H9 (cell line): ENCODE measurements at regions not wholly inside any gene's neighbourhood (a gene's known extent, or its start where the extent isn't known, plus 50 kb on each side); places are given as distances from the start of the nearest gene placed in this dataset.

ENCODE experiments used
- DNase-seq: peaks from one replicate; pipeline ENCODE4 v3.0.0-alpha.2; 2017
- H2AFZ ChIP-seq: one replicate; pipeline ENCODE4 v1.6.1; 2013; ENCODE audit warnings: mild to moderate bottlenecking, low read length, control low read depth, moderate library complexity
- H2AK5ac ChIP-seq: 2 replicates; pipeline ENCODE4 v1.6.1; 2013; ENCODE audit warnings: low read length, control low read depth, mixed read lengths; ENCODE audit not compliant: insufficient read length
- H2BK120ac ChIP-seq: one replicate; pipeline ENCODE4 v1.6.1; 2013; ENCODE audit warnings: low read depth, mild to moderate bottlenecking, low read length, control low read depth, inconsistent platforms; ENCODE audit not compliant: poor library complexity, severe bottlenecking
- H2BK12ac ChIP-seq: 2 replicates; pipeline ENCODE4 v1.6.1; 2013; ENCODE audit warnings: low read length, control low read depth, mixed read lengths, low read depth; ENCODE audit not compliant: insufficient read length
- H2BK15ac ChIP-seq: 2 replicates; pipeline ENCODE4 v1.6.1; 2013; ENCODE audit warnings: low read depth, low read length, control low read depth
- H2BK20ac ChIP-seq: one replicate; pipeline ENCODE4 v1.6.1; 2013; ENCODE audit warnings: low read depth, mild to moderate bottlenecking, low read length, control low read depth, inconsistent platforms; ENCODE audit not compliant: poor library complexity, severe bottlenecking
- H2BK5ac ChIP-seq: 2 replicates; pipeline ENCODE4 v1.6.1; 2013; ENCODE audit warnings: low read length, control low read depth, mixed read lengths; ENCODE audit not compliant: insufficient read length
- H3K14ac ChIP-seq: 2 replicates; pipeline ENCODE4 v1.6.1; 2013; ENCODE audit warnings: low read length, control low read depth; ENCODE audit not compliant: insufficient read depth
- H3K18ac ChIP-seq: 2 replicates; pipeline ENCODE4 v1.6.1; 2013; ENCODE audit warnings: low read depth, mild to moderate bottlenecking, mixed read lengths, low read length, control low read depth; ENCODE audit not compliant: insufficient read length
- H3K23ac ChIP-seq: 2 replicates; pipeline ENCODE4 v1.6.1; 2013; ENCODE audit warnings: low read length, control low read depth, mixed read lengths, low read depth; ENCODE audit not compliant: insufficient read length
- H3K23me2 ChIP-seq: 2 replicates; pipeline ENCODE4 v1.6.1; 2013; ENCODE audit warnings: low read depth, mild to moderate bottlenecking, mixed read lengths, low read length, control low read depth; ENCODE audit not compliant: insufficient read length, poor library complexity, severe bottlenecking
- H3K27ac ChIP-seq: 2 replicates; pipeline ENCODE4 v1.5.1; 2013; ENCODE audit warnings: low read length, control low read depth, mixed read lengths, low read depth; ENCODE audit not compliant: insufficient read length
- H3K27me3 ChIP-seq: 2 replicates; pipeline ENCODE4 v1.6.1; 2013; ENCODE audit warnings: low read length, control low read depth, inconsistent platforms; ENCODE audit not compliant: insufficient read depth
- H3K4ac ChIP-seq: 2 replicates; pipeline ENCODE4 v1.6.1; 2013; ENCODE audit warnings: low read depth, mild to moderate bottlenecking, control low read depth, inconsistent platforms, low read length, moderate library complexity
- H3K4me1 ChIP-seq: 2 replicates; pipeline ENCODE4 v1.6.1; 2013; ENCODE audit warnings: low read length, control low read depth, inconsistent platforms; ENCODE audit not compliant: insufficient read depth
- H3K4me2 ChIP-seq: 2 replicates; pipeline ENCODE4 v1.6.1; 2013; ENCODE audit warnings: low read length, control low read depth, mixed read lengths; ENCODE audit not compliant: insufficient read length, insufficient read depth
- H3K56ac ChIP-seq: 2 replicates; pipeline ENCODE4 v1.6.1; 2013; ENCODE audit warnings: low read depth, mild to moderate bottlenecking, mixed read lengths, low read length, control low read depth; ENCODE audit not compliant: insufficient read length
- H3K79me1 ChIP-seq: 2 replicates; pipeline ENCODE4 v1.6.1; 2013; ENCODE audit warnings: low read depth, mild to moderate bottlenecking, moderate library complexity, low read length, control low read depth, inconsistent platforms; ENCODE audit not compliant: insufficient read depth, poor library complexity, severe bottlenecking
- H3K79me2 ChIP-seq: 2 replicates; pipeline ENCODE4 v1.6.1; 2013; ENCODE audit warnings: low read length, control low read depth, inconsistent platforms; ENCODE audit not compliant: insufficient read depth
- H3K9ac ChIP-seq: 2 replicates; pipeline ENCODE4 v1.6.1; 2013; ENCODE audit warnings: low read length, control low read depth, mixed read lengths; ENCODE audit not compliant: insufficient read length; ENCODE audit errors: extremely low read depth
- H3K9me3 ChIP-seq: one replicate; pipeline ENCODE4 v1.6.1; 2013; ENCODE audit warnings: low read depth, low read length, inconsistent platforms; ENCODE audit not compliant: control insufficient read depth
- H3T11ph ChIP-seq: one replicate; pipeline ENCODE4 v1.6.1; 2013; ENCODE audit warnings: mild to moderate bottlenecking, low read length, control low read depth, inconsistent platforms
- H4K20me1 ChIP-seq: one replicate; pipeline ENCODE4 v1.6.1; 2013; ENCODE audit not compliant: control insufficient read depth, insufficient read length, insufficient read depth
- H4K5ac ChIP-seq: 2 replicates; pipeline ENCODE4 v1.6.1; 2013; ENCODE audit warnings: low read depth, mild to moderate bottlenecking, mixed read lengths, low read length, control low read depth; ENCODE audit not compliant: insufficient read length
- H4K8ac ChIP-seq: replicated peaks from 2 replicates; pipeline ENCODE4 v1.6.1; 2013; ENCODE audit warnings: low read length, control low read depth, mixed read lengths, low read depth; ENCODE audit not compliant: insufficient read length
- H4K91ac ChIP-seq: 2 replicates; pipeline ENCODE4 v1.6.1; 2013; ENCODE audit warnings: low read depth, mild to moderate bottlenecking, moderate library complexity, mixed read lengths, low read length, control low read depth; ENCODE audit not compliant: insufficient read length
- H3K27ac Mint-ChIP-seq, 3 experiments: 2 replicates in 2 of 3; 3 replicates in 1 of 3; pipeline ENCODE4 v1.8.0; 2020 to 2021; ENCODE audit warnings: mixed read lengths in 3 of 3, mild to moderate bottlenecking in 1 of 3, moderate library complexity in 1 of 3
- H3K27me3 Mint-ChIP-seq: 2 replicates; pipeline ENCODE4 v1.8.0; 2021; ENCODE audit warnings: low read depth, mild to moderate bottlenecking, moderate library complexity, mixed read lengths
- H3K36me3 Mint-ChIP-seq, 3 experiments: 2 replicates in 2 of 3; 3 replicates in 1 of 3; pipeline ENCODE4 v1.8.0; 2020 to 2021; ENCODE audit warnings: low read depth in 3 of 3, mixed read lengths in 3 of 3; ENCODE audit not compliant: insufficient read depth in 1 of 3
- H3K4me1 Mint-ChIP-seq, 2 experiments: 2 replicates each; pipeline ENCODE4 v1.8.0; 2020; ENCODE audit warnings: mixed read lengths in 2 of 2
- H3K4me3 Mint-ChIP-seq, 2 experiments: 2 replicates in 1 of 2; 3 replicates in 1 of 2; pipeline ENCODE4 v1.8.0; 2020 to 2021; ENCODE audit warnings: mild to moderate bottlenecking in 2 of 2, mixed read lengths in 2 of 2, moderate library complexity in 1 of 2
- H3K9me3 Mint-ChIP-seq, 2 experiments: 2 replicates in 1 of 2; 3 replicates in 1 of 2; pipeline ENCODE4 v1.8.0; 2020; ENCODE audit warnings: mild to moderate bottlenecking in 2 of 2, mixed read lengths in 2 of 2, moderate library complexity in 1 of 2
- CTCF ChIP-seq: fragments of 200-600 bp; sonication (generic); conservative IDR thresholded peaks from 3 replicates; pipeline ENCODE4 v1.8.0; 2021; ENCODE audit warnings: antibody characterized with exemption, mild to moderate bottlenecking
- WGBS: extraction: QIAGEN DNeasy Blood & Tissue Kit; methylation state at CpG from one replicate; pipeline ENCODE4 v1.1.7; 2013; ENCODE audit warnings: missing lambda C conversion rate, low lambda C conversion rate, mixed read lengths; ENCODE audit not compliant: insufficient read length; ENCODE audit errors: extremely low coverage; 5-methylcytosine and 5-hydroxymethylcytosine counted together

GRCh38 chr12:18864900-18865561, 127.1 kb downstream of the CAPZA3 start:
- DNase-seq: no peak
- Histone ChIP-seq H2AFZ (peak overlapping the region; percentile 26), H3K9me3 (no peaks in the 10 kb centered on the region), H3K4ac (no peak overlapping the region), H3K56ac (no peak overlapping the region), H2BK12ac (no peak overlapping the region), H3K23me2 (no peaks in the 10 kb centered on the region), H2BK15ac (no peak overlapping the region), H2AK5ac (no peak overlapping the region), H3K4me1 (peaks cover 4% of the 10 kb centered on the region; the same call in 1 of the 2 replicates), H4K20me1 (no peaks in the 10 kb centered on the region), H2BK5ac (no peak overlapping the region), H3K27me3 (no peaks in the 10 kb centered on the region), H3K79me2 (no peaks in the 10 kb centered on the region), H3K27ac (no peak overlapping the region), H3K18ac (no peak overlapping the region), H2BK120ac (no peak overlapping the region), H2BK20ac (no peak overlapping the region), H3K14ac (no peak overlapping the region), H3K9ac (no peak overlapping the region), H3T11ph (no peak overlapping the region), H3K23ac (no peak overlapping the region), H4K8ac (no peak overlapping the region), H3K4me2 (no peak overlapping the region), H4K5ac (no peak overlapping the region), H3K79me1 (no peaks in the 10 kb centered on the region), H4K91ac (no peak overlapping the region)
- TF ChIP-seq CTCF: no peak
- H3K9me3 Mint-ChIP-seq: peaks cover 11 to 20% of the 10 kb centered on the region in 2 experiments
- peak overlapping the region in 1 of 3 experiments; percentile 69; a peak in 3 of 7 replicates for H3K27ac Mint-ChIP-seq
- peaks cover 26 to 37% of the 10 kb centered on the region in 2 experiments for H3K4me1 Mint-ChIP-seq
- WGBS: no CpG with 5 or more reads among the region's 5 CpGs
- H3K27me3 Mint-ChIP-seq: no peaks in the 10 kb centered on the region
- no peak overlapping the region for H3K4me3 Mint-ChIP-seq
- H3K36me3 Mint-ChIP-seq: peaks cover 0 to 26% (median 12%) of the 10 kb centered on the region in 3 experiments; a peak in 5 of 7 replicates
